Right lobe of liver (tissue), 4 donors: ENCODE measurements at regions not wholly inside any gene's neighbourhood (a gene's known extent, or its start where the extent isn't known, plus 50 kb on each side); places are given as distances from the start of the nearest gene placed in this dataset.

Experiments
- POLR2A ChIP-seq: fragments of 450-650 bp; IDR thresholded peaks from one replicate; pipeline ENCODE4 v1.6.1; 2017; ENCODE audit warnings: antibody characterized with exemption, mild to moderate bottlenecking
- TF ChIP-seq, protein P1 (sequence below), 4 donors: fragments of 200-600 bp in 3 of 4; fragments of 450-650 bp in 1 of 4; IDR thresholded peaks; one replicate each; pipeline versions ENCODE4 v1.5.1 to v1.8.0; 2016 to 2022; ENCODE audit warnings: antibody characterized with exemption in 4 of 4, mild to moderate bottlenecking in 2 of 4
- donor health status: DM: no; HTN: no; CAD: no.
- donor health status: DM: no; HTN: no; CAD: no.
- donor health status: DM: no; HTN: yes; CAD: no.

DNA sequence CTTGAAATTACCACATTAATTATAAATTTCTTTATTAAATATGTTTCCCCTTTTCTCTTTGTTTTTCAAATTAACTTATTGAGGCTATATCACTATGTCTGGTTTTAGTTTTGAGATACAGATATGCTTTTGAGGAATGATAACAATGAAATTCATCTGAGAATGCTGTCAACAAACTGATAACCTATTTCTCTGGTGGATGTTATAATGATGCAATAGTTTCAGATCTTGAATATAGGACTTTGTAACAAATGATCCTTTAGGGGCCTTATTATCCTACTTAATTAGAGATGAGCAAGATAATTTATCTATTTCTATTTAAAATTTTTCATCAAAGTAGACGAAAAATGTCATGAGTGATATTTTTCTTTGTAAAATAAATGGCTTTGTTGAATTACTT is 123.7 kb downstream of the MAGEB17 start:
- TF ChIP-seq, protein P1, sequence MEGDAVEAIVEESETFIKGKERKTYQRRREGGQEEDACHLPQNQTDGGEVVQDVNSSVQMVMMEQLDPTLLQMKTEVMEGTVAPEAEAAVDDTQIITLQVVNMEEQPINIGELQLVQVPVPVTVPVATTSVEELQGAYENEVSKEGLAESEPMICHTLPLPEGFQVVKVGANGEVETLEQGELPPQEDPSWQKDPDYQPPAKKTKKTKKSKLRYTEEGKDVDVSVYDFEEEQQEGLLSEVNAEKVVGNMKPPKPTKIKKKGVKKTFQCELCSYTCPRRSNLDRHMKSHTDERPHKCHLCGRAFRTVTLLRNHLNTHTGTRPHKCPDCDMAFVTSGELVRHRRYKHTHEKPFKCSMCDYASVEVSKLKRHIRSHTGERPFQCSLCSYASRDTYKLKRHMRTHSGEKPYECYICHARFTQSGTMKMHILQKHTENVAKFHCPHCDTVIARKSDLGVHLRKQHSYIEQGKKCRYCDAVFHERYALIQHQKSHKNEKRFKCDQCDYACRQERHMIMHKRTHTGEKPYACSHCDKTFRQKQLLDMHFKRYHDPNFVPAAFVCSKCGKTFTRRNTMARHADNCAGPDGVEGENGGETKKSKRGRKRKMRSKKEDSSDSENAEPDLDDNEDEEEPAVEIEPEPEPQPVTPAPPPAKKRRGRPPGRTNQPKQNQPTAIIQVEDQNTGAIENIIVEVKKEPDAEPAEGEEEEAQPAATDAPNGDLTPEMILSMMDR (IDR thresholded peaks at IDR 0.05) = no peak
- TF ChIP-seq POLR2A = no peak
